ENCODE measurements at regions not wholly inside any gene's neighbourhood (a gene's known extent, or its start where the extent isn't known, plus 50 kb on each side); places are given as distances from the start of the nearest gene placed in this dataset.

- no peak for DNase-seq (ENCODE audit: low read depth)
- TF ChIP-seq CTCF (IDR thresholded peaks at IDR 0.05; ENCODE audit: low read length, missing control alignments), result no peak
- no peak overlapping the region for H3K4me3 ChIP-seq (replicated peaks; ENCODE audit: low read depth, low read length)
These were observed 195.2 kb upstream of the ISL1 start for GRCh38 chr5:51188001-51188591.

- no peak for TF ChIP-seq CTCF (IDR thresholded peaks at IDR 0.05; ENCODE audit: low read length, missing control alignments)
- no peak for DNase-seq (ENCODE audit: low read depth)
- H3K4me3 ChIP-seq (replicated peaks; ENCODE audit: low read depth, low read length), result no peak overlapping the region
These were observed 188.6 kb upstream of the ISL1 start for GRCh38 chr5:51194671-51195070.

GRCh38 chr5:51201024-51201423, 182.2 kb upstream of the ISL1 start:
- DNase-seq (ENCODE audit: low read depth), result no peak
- H3K4me3 ChIP-seq (replicated peaks; ENCODE audit: low read depth, low read length), result no peak overlapping the region
- TF ChIP-seq CTCF (IDR thresholded peaks at IDR 0.05; ENCODE audit: low read length, missing control alignments), result no peak

GRCh38 chr5:51201708-51202107, 181.5 kb upstream of the ISL1 start:
- no peak for DNase-seq (ENCODE audit: low read depth)
- TF ChIP-seq CTCF (IDR thresholded peaks at IDR 0.05; ENCODE audit: low read length, missing control alignments), result no peak
- H3K4me3 ChIP-seq (replicated peaks; ENCODE audit: low read depth, low read length), result no peak overlapping the region

- TF ChIP-seq CTCF (IDR thresholded peaks at IDR 0.05; ENCODE audit: low read length, missing control alignments), result no peak
- DNase-seq (ENCODE audit: low read depth), result no peak
- H3K4me3 ChIP-seq (replicated peaks; ENCODE audit: low read depth, low read length), result no peak overlapping the region
These were observed 181.1 kb upstream of the ISL1 start for GRCh38 chr5:51202161-51202560.

GRCh38 chr5:51203598-51203997, 179.7 kb upstream of the ISL1 start:
- H3K4me3 ChIP-seq (replicated peaks; ENCODE audit: low read depth, low read length), result no peak overlapping the region
- no peak for TF ChIP-seq CTCF (IDR thresholded peaks at IDR 0.05; ENCODE audit: low read length, missing control alignments)
- no peak for DNase-seq (ENCODE audit: low read depth)

GRCh38 chr5:51208296-51208695, 175.0 kb upstream of the ISL1 start:
- no peak for DNase-seq (ENCODE audit: low read depth)
- TF ChIP-seq CTCF (IDR thresholded peaks at IDR 0.05; ENCODE audit: low read length, missing control alignments), result no peak
- no peak overlapping the region for H3K4me3 ChIP-seq (replicated peaks; ENCODE audit: low read depth, low read length)

Measured in fibroblast of pulmonary artery (primary cell).